NOMO-1 (cell line): ENCODE measurements at regions not wholly inside any gene's neighbourhood (a gene's known extent, or its start where the extent isn't known, plus 50 kb on each side); places are given as distances from the start of the nearest gene placed in this dataset.
"Not testable (repeated sequence)": the region's sequence is repeated elsewhere in the genome, so short reads cannot be mapped to it uniquely, and the experiment has no call there.

Experiments used
- DNase-seq, 2 experiments: peaks; one replicate each; lab custom pipeline; 2025; ENCODE audit not compliant: unreplicated experiment in 2 of 2; lab: John Stamatoyannopoulos, UW

DNA sequence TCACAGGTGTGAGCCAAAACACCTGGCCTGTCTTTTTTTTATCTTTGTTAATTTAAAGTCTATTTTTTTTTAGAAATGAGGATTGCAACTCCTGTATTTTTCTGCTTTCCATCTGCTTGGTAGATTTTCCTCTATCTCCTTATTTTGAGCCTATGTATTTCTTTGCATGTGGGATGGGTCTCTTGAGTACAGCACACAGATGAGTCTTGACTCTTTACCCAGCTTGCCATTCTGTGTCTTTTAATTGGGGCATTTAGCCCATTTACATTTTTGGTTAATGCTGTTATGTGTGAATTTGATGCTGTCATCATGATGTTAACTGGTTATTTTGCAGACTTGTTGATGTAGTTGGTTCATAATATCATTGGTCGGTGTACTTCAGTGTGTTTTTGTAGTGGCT, 317.4 kb downstream of the IPO8 start:
- no peak for DNase-seq

DNA sequence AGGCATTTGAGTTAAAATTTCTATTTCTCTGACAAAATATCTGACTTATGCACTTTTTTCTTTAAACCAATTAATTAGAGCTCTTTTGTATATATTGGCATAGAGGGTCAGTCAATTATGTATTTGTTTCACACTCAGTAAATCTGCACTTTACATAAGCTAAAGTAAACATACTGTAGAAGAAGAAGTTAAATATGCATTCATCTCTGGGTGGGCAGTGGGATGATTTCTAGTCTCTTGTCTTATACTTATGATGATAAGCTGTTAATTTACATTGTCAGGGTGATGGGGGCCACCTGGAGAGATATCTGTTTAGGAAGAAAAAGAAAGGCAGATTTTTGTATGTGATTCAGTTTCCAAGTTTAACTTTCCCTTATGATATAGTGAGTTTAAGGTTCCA, 330.8 kb downstream of the IPO8 start:
- DNase-seq = no peak

DNA sequence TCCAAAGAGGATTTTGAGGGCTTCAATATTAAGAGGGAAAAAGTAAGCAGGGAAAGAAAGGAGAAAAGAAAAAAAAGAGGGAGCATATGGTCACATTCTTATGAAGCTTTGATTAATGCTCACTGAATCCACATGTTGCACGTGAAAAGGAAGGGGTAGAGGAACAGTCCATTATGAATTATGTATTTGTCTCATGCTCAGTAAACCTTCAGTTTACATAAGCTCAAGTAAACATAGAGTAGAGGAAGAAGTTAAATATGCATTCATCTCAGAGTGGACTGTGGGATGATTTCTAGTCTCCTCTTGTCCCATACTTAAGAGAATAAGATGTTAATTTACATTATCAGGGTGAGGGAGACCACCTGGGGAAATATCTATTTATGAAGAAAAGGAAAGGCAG, 334.5 kb downstream of the IPO8 start:
- no peak for DNase-seq

DNA sequence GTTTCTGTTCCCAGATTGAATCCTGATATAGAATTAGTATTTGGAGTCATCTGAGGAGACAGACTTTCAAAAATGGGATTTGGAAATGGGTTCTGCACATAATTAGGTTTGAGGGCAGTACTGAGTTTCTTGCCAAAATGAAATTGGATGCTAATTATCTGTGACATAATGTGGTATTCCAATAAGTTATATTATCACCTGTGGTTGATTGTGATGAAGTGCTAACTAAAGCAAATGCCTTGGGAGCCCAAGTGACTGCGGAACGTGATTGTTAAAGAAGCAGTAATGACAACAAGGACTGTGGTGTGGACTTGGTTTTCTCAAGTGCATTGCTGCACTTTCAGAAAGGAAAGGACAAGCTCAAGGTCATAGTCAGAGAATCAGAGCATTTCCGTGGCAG, 337.0 kb downstream of the IPO8 start:
- DNase-seq = no peak

DNA sequence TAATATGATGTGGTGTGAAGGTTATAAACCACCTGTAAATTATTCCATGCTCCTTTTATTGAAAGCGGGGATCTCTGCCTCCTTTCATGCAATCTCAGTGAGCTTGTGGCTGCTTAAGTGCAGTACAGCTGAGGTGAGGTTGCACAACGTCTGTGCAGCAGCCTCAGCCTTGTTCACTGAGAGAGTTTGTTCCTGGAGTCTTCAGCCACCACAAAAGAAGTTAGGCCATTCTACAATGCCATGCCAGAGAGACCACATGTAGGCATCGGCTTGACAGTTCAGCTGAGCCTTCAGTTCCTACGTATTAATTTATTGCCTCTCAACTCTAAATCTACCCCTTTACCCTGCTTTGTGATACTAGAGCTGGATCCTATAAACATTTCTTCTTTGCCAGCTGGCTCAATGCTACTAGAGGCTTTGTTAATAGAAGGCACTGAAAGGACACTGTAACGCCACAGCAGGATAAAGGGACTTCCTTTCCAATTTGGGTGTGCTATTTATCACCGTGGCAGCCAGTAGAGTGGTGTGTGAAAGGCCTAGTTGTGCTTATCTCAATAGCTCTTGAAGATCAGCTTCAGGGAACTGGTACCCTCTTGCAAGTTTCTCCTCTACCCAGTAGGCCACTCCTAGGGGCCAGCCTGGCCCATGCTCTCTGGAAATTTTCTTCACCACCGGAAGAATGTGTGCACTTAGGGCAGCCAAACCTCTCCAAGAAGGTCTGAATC, 337.7 kb downstream of the IPO8 start:
- no peak for DNase-seq

DNA sequence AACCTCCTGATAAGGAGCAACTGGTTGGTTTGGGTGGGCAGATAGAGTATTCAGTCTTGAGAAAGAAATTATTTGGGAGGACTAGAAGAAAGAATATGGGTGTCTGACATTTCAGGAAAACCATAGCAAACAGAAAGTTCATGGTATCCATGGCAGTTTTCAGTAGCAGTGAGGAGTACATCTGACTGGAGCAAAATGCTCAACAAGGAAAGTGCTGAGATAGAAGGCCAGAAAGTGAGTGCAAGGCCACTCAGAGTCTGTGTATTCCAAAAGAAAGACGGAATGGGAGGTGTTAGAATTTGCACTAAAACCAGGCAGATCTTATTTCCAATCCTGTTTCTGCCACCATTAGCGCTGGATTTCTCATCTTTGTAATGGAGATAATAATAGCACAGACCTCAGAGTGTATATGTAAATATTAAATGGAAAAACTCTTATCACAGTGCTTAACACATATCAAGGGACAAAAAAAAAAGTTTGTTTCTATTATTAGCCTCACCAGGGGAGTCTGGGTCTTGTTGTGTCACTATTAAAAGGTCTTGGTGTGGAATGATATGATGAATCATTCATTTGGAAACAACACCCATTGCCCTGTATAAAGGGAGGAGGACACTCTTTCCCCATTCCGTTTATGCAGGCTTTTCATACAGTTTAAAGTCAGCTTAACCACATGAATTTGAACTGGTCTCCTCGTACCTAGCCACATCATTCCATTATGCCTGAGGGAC, 349.8 kb downstream of the IPO8 start:
- no peak for DNase-seq

DNA sequence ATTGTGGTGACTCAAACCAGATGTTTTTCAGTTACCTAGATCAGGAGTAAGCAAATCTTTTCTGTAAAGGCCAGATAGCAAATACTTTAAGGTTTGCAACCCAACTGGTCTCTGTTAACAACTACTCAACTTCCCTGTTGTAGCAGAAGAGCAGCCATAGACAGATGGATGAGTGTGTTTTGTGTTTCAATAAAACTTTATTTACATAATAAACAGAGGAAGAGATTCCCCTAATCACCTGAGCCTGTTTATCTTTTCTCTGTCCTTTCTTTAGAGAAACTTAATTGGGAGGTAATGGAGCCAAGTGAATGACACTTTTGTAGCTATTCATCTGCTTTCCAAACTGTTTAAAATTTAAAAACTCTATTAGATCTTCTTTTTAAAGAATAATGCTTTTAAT, 365.1 kb downstream of the IPO8 start:
- no peak for DNase-seq

DNA sequence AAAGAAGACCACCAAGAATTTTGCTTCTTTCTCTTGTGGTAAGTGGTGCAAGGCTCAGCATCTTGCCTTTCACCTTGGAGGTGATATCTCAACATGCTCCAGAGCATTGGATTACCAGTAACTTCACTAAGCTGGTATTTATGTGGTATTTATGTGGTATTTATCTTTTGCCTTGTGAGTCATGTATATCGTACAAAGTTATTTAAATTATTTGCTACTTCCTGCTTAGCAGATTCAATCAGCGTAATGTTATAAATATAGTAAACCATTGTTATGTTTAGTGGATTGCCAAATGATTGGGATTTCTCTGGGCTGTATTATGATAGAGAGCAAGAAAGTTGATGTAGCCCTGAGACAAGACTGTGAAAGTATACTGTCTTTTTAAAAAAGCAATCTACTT, 366.4 kb downstream of the IPO8 start:
- DNase-seq = no peak

DNA sequence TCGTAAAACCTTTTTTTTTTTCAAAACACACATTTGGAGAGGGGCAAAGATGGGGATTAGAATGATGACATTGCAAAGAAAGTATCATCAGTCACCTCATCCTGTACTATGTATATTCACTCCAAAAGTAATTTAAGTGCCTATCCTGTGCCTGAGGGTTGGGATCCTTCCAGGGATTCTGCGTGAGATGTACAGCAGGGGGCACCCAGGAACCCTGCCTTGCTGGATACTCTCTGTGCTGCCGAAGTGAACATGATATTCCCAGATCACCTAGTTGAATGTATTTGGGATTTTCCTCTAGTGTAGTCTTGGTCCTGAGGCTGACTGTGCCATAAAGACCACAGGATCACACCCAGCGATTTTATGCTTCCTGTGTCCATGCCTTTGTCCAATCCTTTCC, 372.7 kb downstream of the IPO8 start:
- DNase-seq = no peak

DNA sequence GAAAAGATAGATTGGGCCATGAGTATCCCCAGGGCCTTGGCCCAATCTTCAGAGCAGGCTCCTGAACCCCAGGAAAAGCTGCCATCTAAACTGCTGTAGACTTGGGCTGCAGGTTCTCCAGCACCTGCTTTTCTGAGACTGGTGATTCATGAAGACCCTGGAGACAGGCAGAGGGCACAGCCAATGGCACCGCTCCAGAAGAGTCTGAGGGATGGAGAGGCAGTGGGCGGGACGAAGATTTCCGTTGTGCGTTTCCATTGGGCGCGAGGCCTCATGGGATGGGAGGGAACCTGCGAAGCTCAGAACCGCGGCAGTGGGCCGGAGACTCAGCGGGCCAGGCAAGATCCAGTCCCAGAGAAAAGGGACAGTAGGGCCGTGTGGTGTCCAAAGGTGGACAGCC, 375.1 kb downstream of the IPO8 start:
- no peak for DNase-seq

DNA sequence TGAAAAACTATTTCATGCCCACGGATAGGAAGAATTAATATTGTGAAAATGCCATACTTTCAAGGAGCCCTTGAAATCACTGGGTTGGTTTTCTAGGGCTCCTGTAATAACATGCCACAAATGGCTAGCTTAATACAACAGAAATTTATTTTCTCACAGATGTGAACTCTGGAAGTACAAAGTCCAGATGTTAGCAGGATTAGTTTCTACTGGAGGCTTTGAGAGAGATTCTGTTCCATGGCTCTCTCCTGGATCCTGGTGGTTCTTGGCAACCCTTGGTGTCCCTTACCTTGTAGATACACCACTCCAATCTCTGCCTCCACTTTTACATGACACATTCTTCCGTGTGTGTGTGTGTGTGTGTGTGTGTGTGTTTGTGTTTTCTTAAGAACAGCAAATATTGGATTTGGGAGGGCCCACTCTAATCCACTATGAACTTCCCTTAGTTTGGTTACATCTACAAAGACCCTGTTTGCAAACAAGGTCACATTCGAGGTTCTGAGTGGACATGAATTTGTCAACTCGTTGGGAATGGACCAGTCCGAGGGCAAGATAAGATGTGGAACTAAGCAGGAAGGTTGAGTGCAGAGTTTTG, 381.1 kb downstream of the IPO8 start:
- no peak for DNase-seq

DNA sequence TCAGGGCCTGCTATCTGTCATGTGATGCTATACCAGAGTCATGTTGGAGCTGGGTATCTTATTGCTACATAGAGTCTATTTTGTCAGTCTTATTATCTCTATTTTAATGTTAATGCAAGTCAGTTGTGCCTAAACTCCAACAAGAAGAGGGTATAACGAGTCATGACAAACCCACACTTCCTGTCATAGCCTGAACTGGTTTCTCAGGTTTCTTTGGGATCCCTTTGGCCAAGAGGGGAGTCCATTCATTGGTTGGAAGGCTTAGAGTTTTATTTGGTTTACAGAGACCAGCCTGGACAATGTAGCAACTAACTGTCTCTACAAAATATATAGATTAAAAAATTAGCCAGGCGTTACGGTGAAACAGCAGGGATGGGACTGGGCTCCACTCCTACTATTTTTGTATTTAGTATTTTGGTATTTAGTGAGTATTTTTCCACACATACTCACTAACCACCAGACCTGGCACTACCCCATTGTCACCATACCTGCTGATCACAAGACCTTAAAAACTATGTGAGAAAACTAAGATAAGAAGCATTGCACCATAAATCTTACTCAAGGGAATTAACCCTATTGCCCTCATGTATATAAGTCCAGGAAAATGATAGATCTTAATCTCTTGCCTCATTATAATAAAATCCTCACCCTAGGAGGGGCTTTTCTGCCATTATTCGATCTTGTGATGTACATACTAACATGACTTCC, 387.5 kb downstream of the IPO8 start:
- DNase-seq = no peak

DNA sequence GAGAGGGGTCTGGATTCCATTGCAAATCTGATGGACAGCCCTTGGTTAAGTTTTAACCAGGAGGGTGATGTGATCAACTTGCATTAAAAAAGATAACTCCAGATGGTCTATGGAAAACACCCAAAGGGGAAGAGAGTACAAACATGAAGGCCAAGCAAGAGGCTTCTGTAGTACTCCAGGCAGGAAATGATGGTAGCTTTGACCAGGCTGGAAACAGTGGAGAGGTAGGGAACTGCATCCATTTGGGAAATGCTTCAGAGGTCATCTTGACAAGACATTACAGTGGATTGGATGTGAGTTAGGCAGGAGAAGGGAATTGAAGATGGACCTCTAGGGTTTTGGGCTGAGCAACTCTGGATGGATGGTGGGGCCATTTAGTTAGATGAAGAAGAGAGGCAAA, 391.1 kb downstream of the IPO8 start:
- DNase-seq = no peak

DNA sequence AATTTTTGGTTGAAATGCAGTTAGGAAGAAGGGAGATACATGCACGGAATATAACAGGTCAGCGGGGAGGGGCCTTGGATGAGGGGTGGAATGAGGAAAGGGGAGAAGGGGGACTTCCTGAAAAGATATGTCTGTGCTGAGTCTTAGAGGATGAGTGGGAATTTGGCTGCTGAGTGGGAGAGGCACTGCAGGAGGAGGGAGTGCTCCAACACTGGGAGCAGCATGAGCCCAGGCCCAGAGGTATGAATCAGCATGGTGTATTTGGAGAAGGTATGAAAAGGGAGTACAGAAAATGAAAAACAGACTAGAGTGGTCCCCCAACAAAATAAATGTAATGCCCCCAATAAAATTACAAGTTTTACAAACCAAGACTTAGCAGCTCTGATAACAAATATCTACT, 394.4 kb downstream of the IPO8 start:
- DNase-seq = no peak

DNA sequence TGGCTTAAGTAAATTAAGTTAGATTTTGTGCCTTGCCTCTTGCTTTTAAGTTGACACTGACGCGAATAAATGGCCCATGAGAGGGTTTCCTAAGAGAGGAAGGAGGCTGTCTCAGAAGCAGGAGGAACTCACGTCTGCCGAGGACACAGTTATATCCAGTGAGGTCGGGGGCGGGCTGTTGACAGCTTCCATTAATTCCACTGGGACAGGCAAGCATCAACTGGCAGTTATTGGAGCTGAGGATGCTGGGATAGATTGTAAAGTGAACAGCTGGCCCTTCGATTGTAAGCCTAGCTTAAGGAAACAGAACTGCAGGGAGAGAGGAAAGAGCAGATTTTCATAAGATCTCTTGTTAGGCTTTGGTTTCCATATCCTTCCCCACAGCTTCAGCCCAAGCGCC, 399.2 kb downstream of the IPO8 start:
- DNase-seq = no peak

DNA sequence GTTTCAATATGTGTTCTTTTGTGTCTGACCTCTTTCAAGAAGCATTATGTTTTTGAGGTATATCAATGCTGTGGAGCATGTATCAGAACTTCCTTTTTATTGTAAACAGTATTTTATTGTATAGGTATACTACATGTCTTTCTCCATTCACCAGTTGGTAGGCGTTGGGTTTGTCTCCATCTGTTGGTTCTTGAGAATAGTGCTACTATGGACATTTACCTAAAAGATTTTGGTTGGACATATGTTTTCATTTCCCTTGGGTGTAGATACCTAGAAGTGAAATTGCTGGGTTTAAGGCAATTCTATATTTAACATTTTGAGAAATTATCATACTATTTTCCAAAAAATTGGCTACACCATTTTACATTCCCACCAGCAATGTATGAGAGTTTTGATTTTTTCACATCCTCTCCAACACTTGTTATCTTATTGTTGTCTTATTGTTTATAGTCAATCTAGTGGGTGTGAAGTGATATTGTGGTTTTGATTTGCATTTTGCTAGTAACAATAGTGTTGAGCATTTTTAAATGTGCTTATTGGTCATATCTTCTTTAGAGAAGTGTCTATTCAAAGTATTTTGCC, 409.2 kb downstream of the IPO8 start:
- peak in 1 of 2 experiments; percentile 8 for DNase-seq

DNA sequence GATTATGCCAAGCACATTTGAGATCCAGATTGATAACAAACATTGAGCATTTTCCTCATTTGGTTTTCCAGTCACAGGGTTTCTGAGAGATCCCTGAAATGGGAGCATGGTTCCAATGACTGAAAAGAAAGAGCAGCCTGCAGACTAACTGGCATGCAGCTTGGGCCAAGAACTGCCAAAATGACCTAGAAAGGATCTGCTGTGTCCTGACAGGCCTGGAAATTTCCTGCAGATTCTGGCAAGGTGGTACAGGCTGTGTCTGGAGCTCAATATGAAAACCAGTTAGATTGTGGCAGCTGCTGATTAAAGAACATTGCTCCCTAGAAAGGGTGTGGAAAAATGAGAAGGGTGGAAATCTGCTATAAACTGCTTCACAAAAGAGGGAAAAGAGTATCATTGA, 417.3 kb downstream of the IPO8 start:
- DNase-seq = no peak

DNA sequence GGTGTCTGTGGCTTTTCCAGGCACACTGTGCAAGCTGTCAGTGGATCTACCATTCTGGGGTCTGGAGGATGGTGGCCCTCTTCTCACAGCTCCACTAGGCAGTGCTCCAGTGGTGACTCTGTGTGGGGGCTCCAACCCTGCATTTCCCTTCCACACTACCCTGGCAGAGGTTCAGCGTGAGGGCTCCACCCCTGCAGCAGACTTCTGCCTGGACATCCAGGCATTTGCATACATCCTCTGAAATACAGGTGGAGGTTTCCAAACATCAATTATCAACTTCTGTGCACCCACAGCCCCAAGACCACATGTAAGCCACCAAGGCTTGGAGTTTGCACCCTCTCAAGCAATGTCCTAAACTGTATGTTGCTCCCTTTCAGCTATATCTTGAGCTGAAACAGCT, 423.2 kb downstream of the IPO8 start:
- DNase-seq = not testable (repeated sequence)

DNA sequence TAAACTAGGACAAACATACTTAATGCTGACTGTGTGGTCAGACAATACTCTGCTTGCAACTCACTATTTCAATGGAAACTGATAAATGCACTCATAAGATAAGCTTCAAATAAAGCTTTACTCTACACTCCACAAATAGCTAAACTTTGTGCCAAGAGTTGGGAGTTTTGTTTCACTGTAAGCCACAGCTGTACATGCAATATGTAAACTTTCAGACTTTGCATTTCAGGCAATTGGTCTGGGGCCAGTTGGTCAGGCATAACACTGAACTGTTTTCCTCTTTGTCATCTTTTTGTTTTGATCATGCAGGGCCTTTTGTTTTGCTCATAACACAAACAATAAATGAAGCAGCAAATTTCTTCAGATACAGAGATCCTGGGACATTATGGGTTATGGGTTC, 426.2 kb downstream of the IPO8 start:
- no peak for DNase-seq

DNA sequence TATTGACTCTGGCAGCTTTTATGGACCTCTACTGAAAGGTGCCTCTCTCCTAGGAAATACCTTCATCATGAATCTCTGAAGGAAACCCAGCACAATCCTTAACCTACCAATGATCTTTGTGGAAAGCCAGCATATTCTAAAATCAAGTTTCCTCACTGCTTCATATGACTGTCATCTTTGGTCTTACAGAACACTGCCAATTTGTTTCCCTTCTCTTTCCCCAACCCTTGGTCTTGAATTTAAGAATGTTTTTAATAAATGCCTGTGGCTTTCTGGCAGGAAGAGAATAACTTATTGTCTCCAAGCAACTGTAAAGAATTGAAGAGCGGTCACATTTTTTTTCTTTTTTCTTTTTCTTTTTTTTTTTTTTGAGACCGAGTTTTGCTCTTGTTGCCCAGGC, 427.6 kb downstream of the IPO8 start:
- no peak for DNase-seq

DNA sequence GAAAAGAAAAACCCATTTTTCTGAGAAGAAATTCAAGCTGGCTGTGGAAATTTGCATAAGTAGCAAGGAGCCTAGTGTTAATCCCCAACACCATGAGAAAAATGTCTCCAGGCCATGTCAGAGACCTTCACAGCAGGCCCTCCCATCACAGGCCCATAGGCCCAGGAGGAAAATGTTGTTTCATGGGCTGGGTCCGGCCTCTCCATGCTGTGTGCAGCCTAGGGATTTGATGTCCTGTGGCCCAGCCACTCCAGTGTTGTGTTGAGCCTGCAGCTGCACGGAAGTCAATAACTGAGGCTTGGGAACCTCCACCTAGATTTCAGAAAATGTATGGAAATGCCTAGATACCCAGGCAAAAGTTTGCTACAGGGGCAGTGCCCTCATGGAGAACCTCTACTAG, 432.2 kb downstream of the IPO8 start:
- no peak for DNase-seq
